ENCODE measurements at regions not wholly inside any gene's neighbourhood (a gene's known extent, or its start where the extent isn't known, plus 50 kb on each side); places are given as distances from the start of the nearest gene placed in this dataset.

DNA sequence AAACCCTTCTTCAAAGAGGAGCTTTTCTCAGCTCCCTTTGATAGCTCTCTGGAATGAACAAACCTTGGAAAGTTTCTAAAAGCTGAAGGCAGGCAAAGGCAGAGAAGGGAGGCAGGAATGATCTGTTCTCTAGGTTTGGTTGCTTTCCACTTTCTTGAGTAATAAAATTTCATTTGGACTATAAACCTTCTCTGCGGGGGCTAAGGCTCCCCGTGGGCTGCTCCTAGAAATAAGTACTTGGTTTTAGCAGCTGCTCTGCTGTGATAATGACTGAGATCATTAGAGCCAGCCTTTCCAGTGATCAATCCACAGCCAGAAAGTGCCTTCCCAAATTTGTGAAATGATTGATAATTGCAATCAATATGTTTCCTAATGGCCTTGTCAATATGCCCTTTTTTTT is 183.8 kb upstream of the HTR2A start:
- TF ChIP-seq, protein P1, sequence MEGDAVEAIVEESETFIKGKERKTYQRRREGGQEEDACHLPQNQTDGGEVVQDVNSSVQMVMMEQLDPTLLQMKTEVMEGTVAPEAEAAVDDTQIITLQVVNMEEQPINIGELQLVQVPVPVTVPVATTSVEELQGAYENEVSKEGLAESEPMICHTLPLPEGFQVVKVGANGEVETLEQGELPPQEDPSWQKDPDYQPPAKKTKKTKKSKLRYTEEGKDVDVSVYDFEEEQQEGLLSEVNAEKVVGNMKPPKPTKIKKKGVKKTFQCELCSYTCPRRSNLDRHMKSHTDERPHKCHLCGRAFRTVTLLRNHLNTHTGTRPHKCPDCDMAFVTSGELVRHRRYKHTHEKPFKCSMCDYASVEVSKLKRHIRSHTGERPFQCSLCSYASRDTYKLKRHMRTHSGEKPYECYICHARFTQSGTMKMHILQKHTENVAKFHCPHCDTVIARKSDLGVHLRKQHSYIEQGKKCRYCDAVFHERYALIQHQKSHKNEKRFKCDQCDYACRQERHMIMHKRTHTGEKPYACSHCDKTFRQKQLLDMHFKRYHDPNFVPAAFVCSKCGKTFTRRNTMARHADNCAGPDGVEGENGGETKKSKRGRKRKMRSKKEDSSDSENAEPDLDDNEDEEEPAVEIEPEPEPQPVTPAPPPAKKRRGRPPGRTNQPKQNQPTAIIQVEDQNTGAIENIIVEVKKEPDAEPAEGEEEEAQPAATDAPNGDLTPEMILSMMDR (conservative IDR thresholded peaks at IDR 0.05; ENCODE audit: low read depth, low read length) = no peak
- H3K4me3 ChIP-seq (ENCODE audit: low read length) = no peak overlapping the region
- no peak for DNase-seq (ENCODE audit: low read depth)

DNA sequence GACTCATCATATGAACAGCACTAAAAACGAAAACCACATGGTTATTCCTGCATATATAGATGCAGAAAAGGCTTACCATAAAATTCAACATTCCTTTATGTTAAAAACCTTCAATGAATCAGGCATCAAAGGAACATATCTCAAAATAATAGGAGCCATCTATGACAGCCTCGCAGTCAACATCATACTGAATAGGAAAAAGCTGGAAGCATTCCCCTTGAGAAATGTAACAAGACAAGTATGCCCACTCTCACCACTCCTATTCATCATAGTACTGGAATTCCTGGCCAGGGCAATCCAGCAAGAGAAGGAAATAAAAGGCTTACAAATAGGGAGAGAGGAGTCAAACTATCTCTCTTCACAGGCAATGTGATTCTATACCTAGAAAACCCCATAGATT is 179.6 kb upstream of the HTR2A start:
- TF ChIP-seq, protein P1 (conservative IDR thresholded peaks at IDR 0.05; ENCODE audit: low read depth, low read length) = no peak
- H3K4me3 ChIP-seq (ENCODE audit: low read length) = no peak overlapping the region
- DNase-seq (ENCODE audit: low read depth) = no peak

DNA sequence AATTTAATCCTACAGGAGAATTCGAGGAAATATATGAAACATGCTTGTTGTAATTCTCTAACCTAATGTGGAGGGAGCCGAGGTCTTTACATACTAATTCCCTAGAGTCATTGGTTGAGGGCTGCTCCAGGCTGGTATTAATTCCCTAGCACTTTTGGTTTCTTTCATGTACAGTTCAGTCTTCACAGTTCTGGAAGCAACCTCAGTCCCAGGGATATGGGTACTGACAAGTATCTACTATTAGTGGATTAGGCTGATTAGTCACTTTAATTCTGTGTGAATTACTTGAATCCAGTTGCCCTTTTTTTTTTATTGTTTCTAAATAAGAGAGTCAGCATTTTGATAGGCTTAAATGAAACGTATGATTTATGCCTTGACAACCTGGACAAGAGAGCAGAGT is 172.3 kb upstream of the HTR2A start:
- no peak overlapping the region for H3K4me3 ChIP-seq (ENCODE audit: low read length)
- peak; percentile 49 for DNase-seq (ENCODE audit: low read depth)
- TF ChIP-seq, protein P1 (conservative IDR thresholded peaks at IDR 0.05; ENCODE audit: low read depth, low read length) = no peak

DNA sequence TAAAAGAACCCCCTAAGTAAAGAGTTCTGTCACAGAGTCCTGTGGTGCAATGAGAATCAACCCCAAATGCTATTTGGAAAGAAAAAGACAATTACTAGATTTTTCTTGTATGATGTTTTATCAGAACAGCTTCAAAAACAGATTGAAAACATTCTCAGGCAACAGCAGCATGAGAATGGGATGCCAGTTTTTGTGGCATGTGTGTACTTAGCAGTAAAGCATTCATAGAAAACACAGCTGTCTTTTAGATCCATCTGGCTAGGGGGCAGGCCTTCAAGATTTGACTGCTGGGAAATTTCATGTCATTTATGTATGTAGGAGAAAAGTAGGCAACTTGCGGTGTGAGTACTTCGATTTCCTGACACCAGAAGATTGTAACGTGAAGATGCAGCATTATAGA is 170.5 kb upstream of the HTR2A start:
- TF ChIP-seq, protein P1 (conservative IDR thresholded peaks at IDR 0.05; ENCODE audit: low read depth, low read length) = no peak
- H3K4me3 ChIP-seq (ENCODE audit: low read length) = no peak overlapping the region
- no peak for DNase-seq (ENCODE audit: low read depth)

DNA sequence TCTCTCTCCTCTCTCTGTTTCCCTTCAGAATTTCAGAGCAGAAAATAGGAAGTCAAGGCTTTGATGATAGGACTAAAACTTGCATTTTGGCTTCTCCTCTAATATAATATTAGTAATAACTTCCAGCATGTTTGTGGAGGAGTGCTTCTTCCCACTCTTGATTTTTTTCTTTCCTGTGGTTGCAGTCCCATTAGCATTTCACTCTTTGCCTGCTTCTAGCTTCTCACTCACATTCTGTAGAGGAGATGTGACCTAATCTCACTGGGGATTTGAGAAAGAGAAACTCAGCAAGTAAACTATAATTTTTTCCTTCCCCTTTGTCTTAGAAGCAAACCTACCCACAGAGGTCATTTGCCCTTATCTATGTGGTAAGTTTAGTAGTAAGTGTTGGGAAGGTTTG is 169.4 kb upstream of the HTR2A start:
- DNase-seq (ENCODE audit: low read depth) = no peak
- no peak overlapping the region for H3K4me3 ChIP-seq (ENCODE audit: low read length)
- TF ChIP-seq, protein P1 (conservative IDR thresholded peaks at IDR 0.05; ENCODE audit: low read depth, low read length) = no peak

DNA sequence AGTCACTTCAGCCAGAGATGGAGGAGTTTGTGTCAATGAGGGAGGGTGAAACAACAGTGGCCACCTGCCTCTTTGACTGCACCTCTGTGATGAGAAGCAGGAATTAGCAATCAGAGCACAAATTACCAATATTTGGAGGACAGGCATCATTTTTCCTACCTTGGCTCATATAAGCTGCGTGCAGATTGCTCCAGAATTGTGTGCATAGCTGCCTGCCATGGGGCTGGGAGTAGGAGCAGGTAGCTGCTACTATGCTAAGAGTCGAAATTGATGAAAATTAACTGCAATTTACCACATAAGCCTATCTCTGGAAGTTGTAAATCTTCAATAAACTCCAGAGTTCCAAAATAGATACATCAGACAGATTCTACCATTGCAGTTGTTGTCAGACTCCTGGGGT is 167.5 kb upstream of the HTR2A start:
- no peak for DNase-seq (ENCODE audit: low read depth)
- TF ChIP-seq, protein P1 (conservative IDR thresholded peaks at IDR 0.05; ENCODE audit: low read depth, low read length) = no peak
- no peak overlapping the region for H3K4me3 ChIP-seq (ENCODE audit: low read length)

DNA sequence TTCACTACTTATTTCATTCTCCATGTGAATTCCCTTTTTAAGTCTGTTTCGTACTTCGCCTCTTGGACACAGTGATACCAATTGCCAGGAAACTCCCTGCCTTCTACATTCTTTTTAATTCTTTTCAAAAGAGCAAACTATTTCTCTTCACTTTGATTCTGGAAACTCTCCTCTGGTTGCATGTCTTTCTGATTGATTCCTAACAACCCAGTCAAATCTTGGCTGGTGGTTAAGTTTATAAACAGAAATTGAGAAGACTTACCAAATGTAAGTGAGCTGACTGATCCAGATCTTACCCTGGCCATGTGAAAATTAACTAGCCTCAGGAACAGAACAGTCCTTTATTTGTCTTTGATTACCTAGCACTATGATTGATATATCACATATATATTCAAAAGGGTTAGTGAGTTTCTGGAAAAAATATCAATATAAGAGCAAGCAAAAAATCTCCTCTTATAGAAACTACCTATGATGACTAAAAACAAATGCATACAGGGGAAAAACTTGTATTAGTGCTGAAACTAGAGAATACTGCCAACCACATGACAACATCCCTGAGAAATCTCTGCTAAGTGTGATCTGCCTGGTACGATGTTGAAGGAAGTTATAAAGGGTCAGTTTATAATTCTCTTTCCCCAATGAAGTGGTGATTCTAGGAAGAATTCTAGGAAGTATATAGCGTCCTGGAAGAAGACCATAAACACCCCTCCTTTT is 152.6 kb upstream of the HTR2A start:
- H3K4me3 ChIP-seq (ENCODE audit: low read length) = no peak overlapping the region
- TF ChIP-seq, protein P1 (conservative IDR thresholded peaks at IDR 0.05; ENCODE audit: low read depth, low read length) = no peak

More for the DNA sequence above, 152.6 kb upstream of the HTR2A start:
- no peak for DNase-seq (ENCODE audit: low read depth)
